NCI-H524 (cell line): ENCODE measurements at regions not wholly inside any gene's neighbourhood (a gene's known extent, or its start where the extent isn't known, plus 50 kb on each side); places are given as distances from the start of the nearest gene placed in this dataset.

Experiments used
- DNase-seq, 2 experiments: peaks; one replicate each; lab custom pipeline; 2025; lab: John Stamatoyannopoulos, UW

- DNase-seq: no peak
These were observed 57.1 kb downstream of the FAM181B start for GRCh38 chr11:82676483-82677094.

- no peak for DNase-seq
These were observed 57.8 kb downstream of the FAM181B start for GRCh38 chr11:82675838-82676237.

GRCh38 chr11:82673631-82674030 lies 60.0 kb downstream of the FAM181B start:
- no peak for DNase-seq

- no peak for DNase-seq
These were observed 62.2 kb downstream of the FAM181B start for GRCh38 chr11:82671451-82671850.

GRCh38 chr11:82663535-82663934 lies 70.1 kb downstream of the FAM181B start:
- no peak for DNase-seq

- DNase-seq: no peak
These were observed 79.9 kb downstream of the FAM181B start for GRCh38 chr11:82653752-82654151.

GRCh38 chr11:82639251-82639650 lies 94.4 kb downstream of the FAM181B start:
- DNase-seq: no peak

- DNase-seq: no peak
These were observed 97.0 kb downstream of the FAM181B start for GRCh38 chr11:82636615-82637014.

- DNase-seq: no peak
These were observed 99.6 kb downstream of the FAM181B start for GRCh38 chr11:82634091-82634490.

GRCh38 chr11:82631722-82632630 lies 101.7 kb downstream of the FAM181B start:
- no peak for DNase-seq

- DNase-seq: no peak
These were observed 123.0 kb downstream of the FAM181B start for GRCh38 chr11:82610671-82611070.

GRCh38 chr11:82606738-82607137 lies 126.9 kb downstream of the FAM181B start:
- DNase-seq: no peak

- DNase-seq: no peak
These were observed 132.0 kb downstream of the FAM181B start for GRCh38 chr11:82601711-82602110.

GRCh38 chr11:82599836-82600235 lies 133.8 kb downstream of the FAM181B start:
- no peak for DNase-seq

- no peak for DNase-seq
These were observed 147.1 kb downstream of the FAM181B start for GRCh38 chr11:82586581-82586980.

GRCh38 chr11:82577246-82577645 lies 156.4 kb downstream of the FAM181B start:
- peak; percentile 58 to 81 for DNase-seq

- DNase-seq: no peak
These were observed 172.8 kb downstream of the FAM181B start for GRCh38 chr11:82560836-82561235.

- no peak for DNase-seq
These were observed 174.1 kb downstream of the FAM181B start for GRCh38 chr11:82559609-82560008.

- no peak for DNase-seq
These were observed 176.4 kb downstream of the FAM181B start for GRCh38 chr11:82557274-82557673.

- no peak for DNase-seq
These were observed 177.5 kb downstream of the FAM181B start for GRCh38 chr11:82556210-82556609.

- DNase-seq: no peak
These were observed 186.8 kb downstream of the FAM181B start for GRCh38 chr11:82546661-82547557.

GRCh38 chr11:82539669-82540068 lies 194.0 kb downstream of the FAM181B start:
- no peak for DNase-seq
